ENCODE measurements at regions not wholly inside any gene's neighbourhood (a gene's known extent, or its start where the extent isn't known, plus 50 kb on each side); places are given as distances from the start of the nearest gene placed in this dataset.

GRCh38 chr14:96959992-96960391, 162.8 kb downstream of the VRK1 start:
- TF ChIP-seq CTCF (IDR thresholded peaks at IDR 0.05) (no peak), POLR2A (IDR thresholded peaks at IDR 0.05) (no peak)
